ENCODE measurements at regions not wholly inside any gene's neighbourhood (a gene's known extent, or its start where the extent isn't known, plus 50 kb on each side); places are given as distances from the start of the nearest gene placed in this dataset.

GRCh38 chr3:113079218-113079961 lies 88.6 kb downstream of the GTPBP8 start:
- no peak for TF ChIP-seq CTCF (IDR thresholded peaks at IDR 0.05 in 2 of 3, conservative IDR thresholded peaks at IDR 0.05 in 1 of 3; ENCODE audit: borderline replicate concordance in 1 of 3, insufficient read depth in 1 of 3, low read depth in 2 of 3, low read length in 2 of 3)
- TF ChIP-seq POLR2A (IDR thresholded peaks at IDR 0.05; ENCODE audit: borderline replicate concordance, extremely low read depth, insufficient read depth, insufficient read length), result no peak
- no peak for TF ChIP-seq POLR2AphosphoS5 (IDR thresholded peaks at IDR 0.05; ENCODE audit: low read depth, low read length)
- no peak for TF ChIP-seq EZH2 (IDR thresholded peaks at IDR 0.05)
- TF ChIP-seq MAX (IDR thresholded peaks at IDR 0.05), result no peak
- no peak for TF ChIP-seq YY1 (IDR thresholded peaks at IDR 0.05; ENCODE audit: extremely low read depth, insufficient replicate concordance, low read depth, low read length)
- TF ChIP-seq SP1 (IDR thresholded peaks at IDR 0.05; ENCODE audit: low read depth), result no peak
- TF ChIP-seq ATF3 (IDR thresholded peaks at IDR 0.05), result no peak
- TF ChIP-seq JUND (IDR thresholded peaks at IDR 0.05), result no peak
- no peak for TF ChIP-seq EZH2phosphoT487 (IDR thresholded peaks at IDR 0.05; ENCODE audit: borderline replicate concordance)
